ENCODE measurements at regions not wholly inside any gene's neighbourhood (a gene's known extent, or its start where the extent isn't known, plus 50 kb on each side); places are given as distances from the start of the nearest gene placed in this dataset.

- TF ChIP-seq, protein P1, sequence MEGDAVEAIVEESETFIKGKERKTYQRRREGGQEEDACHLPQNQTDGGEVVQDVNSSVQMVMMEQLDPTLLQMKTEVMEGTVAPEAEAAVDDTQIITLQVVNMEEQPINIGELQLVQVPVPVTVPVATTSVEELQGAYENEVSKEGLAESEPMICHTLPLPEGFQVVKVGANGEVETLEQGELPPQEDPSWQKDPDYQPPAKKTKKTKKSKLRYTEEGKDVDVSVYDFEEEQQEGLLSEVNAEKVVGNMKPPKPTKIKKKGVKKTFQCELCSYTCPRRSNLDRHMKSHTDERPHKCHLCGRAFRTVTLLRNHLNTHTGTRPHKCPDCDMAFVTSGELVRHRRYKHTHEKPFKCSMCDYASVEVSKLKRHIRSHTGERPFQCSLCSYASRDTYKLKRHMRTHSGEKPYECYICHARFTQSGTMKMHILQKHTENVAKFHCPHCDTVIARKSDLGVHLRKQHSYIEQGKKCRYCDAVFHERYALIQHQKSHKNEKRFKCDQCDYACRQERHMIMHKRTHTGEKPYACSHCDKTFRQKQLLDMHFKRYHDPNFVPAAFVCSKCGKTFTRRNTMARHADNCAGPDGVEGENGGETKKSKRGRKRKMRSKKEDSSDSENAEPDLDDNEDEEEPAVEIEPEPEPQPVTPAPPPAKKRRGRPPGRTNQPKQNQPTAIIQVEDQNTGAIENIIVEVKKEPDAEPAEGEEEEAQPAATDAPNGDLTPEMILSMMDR (IDR thresholded peaks at IDR 0.05) = no peak
- TF ChIP-seq EZH2phosphoT487 (IDR thresholded peaks at IDR 0.05) = no peak
These were observed 479.9 kb upstream of the BTBD3 start for GRCh38 chr20:11437611-11438380.
